Body of pancreas (tissue), 4 donors: ENCODE measurements at regions not wholly inside any gene's neighbourhood (a gene's known extent, or its start where the extent isn't known, plus 50 kb on each side); places are given as distances from the start of the nearest gene placed in this dataset.

ENCODE experiments used
- POLR2A ChIP-seq, 3 donors: fragments of 450-650 bp; IDR thresholded peaks; one replicate each; pipeline ENCODE4 v1.6.1; 2016; ENCODE audit warnings: antibody characterized with exemption in 3 of 3, mild to moderate bottlenecking in 2 of 3
- TF ChIP-seq, protein P1 (sequence below), 7 experiments: fragments of 450-650 bp in 4 of 7; fragments of 200-600 bp in 3 of 7; sonication (generic) in 3 of 7; IDR thresholded peaks; one replicate each; pipeline ENCODE4 v1.5.1; 2016 to 2019; ENCODE audit warnings: antibody characterized with exemption in 7 of 7

- TF ChIP-seq, protein P1, sequence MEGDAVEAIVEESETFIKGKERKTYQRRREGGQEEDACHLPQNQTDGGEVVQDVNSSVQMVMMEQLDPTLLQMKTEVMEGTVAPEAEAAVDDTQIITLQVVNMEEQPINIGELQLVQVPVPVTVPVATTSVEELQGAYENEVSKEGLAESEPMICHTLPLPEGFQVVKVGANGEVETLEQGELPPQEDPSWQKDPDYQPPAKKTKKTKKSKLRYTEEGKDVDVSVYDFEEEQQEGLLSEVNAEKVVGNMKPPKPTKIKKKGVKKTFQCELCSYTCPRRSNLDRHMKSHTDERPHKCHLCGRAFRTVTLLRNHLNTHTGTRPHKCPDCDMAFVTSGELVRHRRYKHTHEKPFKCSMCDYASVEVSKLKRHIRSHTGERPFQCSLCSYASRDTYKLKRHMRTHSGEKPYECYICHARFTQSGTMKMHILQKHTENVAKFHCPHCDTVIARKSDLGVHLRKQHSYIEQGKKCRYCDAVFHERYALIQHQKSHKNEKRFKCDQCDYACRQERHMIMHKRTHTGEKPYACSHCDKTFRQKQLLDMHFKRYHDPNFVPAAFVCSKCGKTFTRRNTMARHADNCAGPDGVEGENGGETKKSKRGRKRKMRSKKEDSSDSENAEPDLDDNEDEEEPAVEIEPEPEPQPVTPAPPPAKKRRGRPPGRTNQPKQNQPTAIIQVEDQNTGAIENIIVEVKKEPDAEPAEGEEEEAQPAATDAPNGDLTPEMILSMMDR (IDR thresholded peaks at IDR 0.05), result no peak
- no peak for TF ChIP-seq POLR2A (IDR thresholded peaks at IDR 0.05)
These were observed 195.4 kb upstream of the LPP start for GRCh38 chr3:187958432-187959003.
